GM12891 (cell line): ENCODE measurements at regions not wholly inside any gene's neighbourhood (a gene's known extent, or its start where the extent isn't known, plus 50 kb on each side); places are given as distances from the start of the nearest gene placed in this dataset.
"Not testable (repeated sequence)": the region's sequence is repeated elsewhere in the genome, so short reads cannot be mapped to it uniquely, and the experiment has no call there.

Experiments
- DNase-seq: peaks from one replicate; pipeline ENCODE4 v3.0.0; 2011; ENCODE audit warnings: low spot score; ENCODE audit not compliant: insufficient read length
- FAIRE-seq: peaks from 2 replicates; lab custom pipeline; 2011; peaks lifted over from hg19 to GRCh38; lab: Jason Lieb, UNC
- PAX5 ChIP-seq: IDR thresholded peaks from 2 replicates; pipeline ENCODE4 v1.6.1; 2011; ENCODE audit warnings: low read length, moderate library complexity, mild to moderate bottlenecking; ENCODE audit not compliant: insufficient read depth, severe bottlenecking
- POLR2A ChIP-seq: IDR thresholded peaks from 2 replicates; pipeline ENCODE4 v1.6.1; 2011; ENCODE audit warnings: low read depth, low read length, control low read depth
- POLR2AphosphoS5 ChIP-seq: IDR thresholded peaks from 2 replicates; pipeline ENCODE4 v1.6.1; 2011; ENCODE audit warnings: low read depth, low read length, control low read depth
- POU2F2 ChIP-seq: IDR thresholded peaks from 2 replicates; pipeline ENCODE4 v1.6.1; 2011; ENCODE audit warnings: low read depth, mild to moderate bottlenecking, control low read depth, low read length, moderate library complexity
- SPI1 ChIP-seq: IDR thresholded peaks from 2 replicates; pipeline ENCODE4 v1.6.1; 2011; ENCODE audit warnings: low read depth, low read length, control low read depth
- TAF1 ChIP-seq: IDR thresholded peaks from 2 replicates; pipeline ENCODE4 v1.6.1; 2011; ENCODE audit warnings: low read depth, low read length, control low read depth

GRCh38 chr11:19631712-19632498 lies 80.7 kb upstream of the NAV2 start:
- TF ChIP-seq POLR2AphosphoS5 (no peak), SPI1 (no peak), POLR2A (no peak), PAX5 (no peak), POU2F2 (no peak)
- DNase-seq = no peak
- FAIRE-seq = no peak

- DNase-seq (no peak), FAIRE-seq (no peak)
- TF ChIP-seq POU2F2 (no peak), POLR2A (no peak), POLR2AphosphoS5 (no peak), PAX5 (no peak), SPI1 (no peak), TAF1 (no peak)
These were observed 84.6 kb upstream of the NAV2 start for GRCh38 chr11:19628018-19628417.

GRCh38 chr11:19627566-19627965 lies 85.1 kb upstream of the NAV2 start:
- DNase-seq (no peak), FAIRE-seq (no peak)
- no peak for TF ChIP-seq POLR2AphosphoS5
- no peak for TF ChIP-seq TAF1
- no peak for TF ChIP-seq POU2F2
- TF ChIP-seq POLR2A = no peak
- TF ChIP-seq SPI1 = no peak
- TF ChIP-seq PAX5 = no peak

DNA sequence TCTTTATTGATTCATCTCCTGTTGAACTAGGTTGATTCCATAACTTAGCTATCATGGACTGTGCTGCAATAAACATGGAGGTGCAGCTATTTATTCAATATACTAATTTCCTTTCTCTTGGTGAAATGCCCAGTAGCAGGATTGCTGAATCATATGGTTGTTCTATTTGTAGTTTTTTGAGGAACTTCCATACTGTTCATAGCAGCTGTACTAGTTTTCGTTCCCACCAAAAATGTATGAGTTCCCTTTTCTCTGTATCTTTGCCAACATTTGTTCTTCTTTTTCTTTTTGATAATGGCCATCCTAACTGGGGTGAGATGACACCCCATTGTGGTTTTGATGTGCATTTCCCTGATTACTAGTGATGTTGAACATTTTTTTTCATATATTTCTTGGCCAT lies 87.2 kb upstream of the NAV2 start:
- no peak for FAIRE-seq
- DNase-seq = no peak
- no peak for TF ChIP-seq TAF1
- TF ChIP-seq PAX5 = no peak
- TF ChIP-seq POLR2A = no peak
- TF ChIP-seq POU2F2 = no peak

DNA sequence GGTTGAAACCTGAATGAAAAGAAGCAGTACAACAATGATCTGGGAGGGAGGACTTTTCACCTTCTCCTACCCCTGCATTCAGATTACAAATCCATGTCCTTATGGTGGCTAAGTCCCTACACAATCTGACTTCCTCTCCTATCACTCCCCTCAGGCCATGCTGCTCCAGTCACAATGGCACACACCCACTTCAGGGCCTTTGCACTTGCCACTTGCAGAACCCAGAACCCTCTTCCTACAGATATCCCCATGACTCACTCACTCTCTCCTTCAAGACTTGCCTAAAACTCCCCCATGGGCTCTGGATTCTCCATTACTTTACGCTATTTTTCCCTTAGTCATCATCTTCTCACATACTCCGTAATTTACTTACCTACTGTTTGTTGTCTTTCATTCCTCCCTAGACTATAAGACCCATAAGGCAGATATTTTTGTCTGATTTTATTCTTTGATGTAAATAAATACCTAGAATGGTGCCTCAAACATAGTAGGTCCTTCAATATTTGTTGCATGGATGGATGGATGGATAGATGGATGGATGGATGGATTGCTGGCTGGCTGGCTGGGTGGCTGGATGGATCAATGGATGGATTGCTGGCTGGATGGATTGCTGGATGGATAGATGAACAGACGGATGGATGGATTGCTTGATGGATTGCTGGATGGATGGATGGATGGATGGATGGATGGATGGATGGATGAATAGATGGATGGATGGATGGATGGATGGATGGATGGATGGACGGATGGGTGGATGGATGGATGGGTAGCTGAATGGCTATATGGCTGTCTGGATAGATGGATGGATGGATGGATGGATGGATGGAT lies 94.7 kb upstream of the NAV2 start:
- TF ChIP-seq POLR2A (no peak), SPI1 (no peak), TAF1 (no peak), PAX5 (no peak), POU2F2 (no peak)
- DNase-seq = no peak
- no peak for FAIRE-seq

DNA sequence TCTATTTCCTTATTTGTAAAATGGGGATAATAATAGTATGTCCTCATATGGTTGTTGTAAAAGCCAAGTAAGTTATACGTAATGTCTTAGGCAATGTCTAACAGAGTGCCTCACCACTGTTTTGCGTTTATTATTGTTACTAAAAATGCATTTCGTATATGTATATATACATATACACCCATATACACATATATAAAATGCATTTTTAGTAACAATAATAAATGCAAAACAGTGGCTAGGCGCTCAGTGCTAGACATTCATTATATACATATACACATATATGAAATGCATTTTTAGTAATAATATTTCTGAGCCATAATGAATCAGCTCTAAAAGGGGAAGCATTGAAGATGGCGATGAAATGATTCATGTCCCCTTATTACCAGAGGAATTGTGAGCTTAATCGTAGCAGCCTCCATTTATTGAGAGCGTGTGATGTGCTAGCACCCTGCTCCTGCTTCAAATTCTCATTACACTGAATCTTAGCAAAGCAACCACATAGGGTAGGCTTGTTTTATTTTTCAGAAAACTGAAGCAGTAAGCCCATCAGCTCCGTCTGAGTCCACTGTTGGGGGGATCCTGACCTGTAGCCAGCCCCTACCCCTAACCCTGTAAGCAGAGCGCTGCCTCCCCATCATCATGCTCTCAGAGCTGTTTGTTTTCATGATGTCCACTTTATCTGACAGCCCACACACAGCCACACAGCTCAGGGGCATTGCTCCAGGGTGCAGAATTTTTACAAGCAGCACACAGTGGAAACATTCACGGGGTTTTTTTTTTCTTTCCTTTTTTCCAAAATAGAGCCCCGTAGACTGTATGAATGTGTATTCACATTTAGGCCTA lies 97.1 kb upstream of the NAV2 start:
- DNase-seq (no peak), FAIRE-seq (no peak)
- no peak for TF ChIP-seq TAF1
- no peak for TF ChIP-seq POLR2A
- no peak for TF ChIP-seq PAX5
- no peak for TF ChIP-seq POU2F2
- no peak for TF ChIP-seq POLR2AphosphoS5
- no peak for TF ChIP-seq SPI1

DNA sequence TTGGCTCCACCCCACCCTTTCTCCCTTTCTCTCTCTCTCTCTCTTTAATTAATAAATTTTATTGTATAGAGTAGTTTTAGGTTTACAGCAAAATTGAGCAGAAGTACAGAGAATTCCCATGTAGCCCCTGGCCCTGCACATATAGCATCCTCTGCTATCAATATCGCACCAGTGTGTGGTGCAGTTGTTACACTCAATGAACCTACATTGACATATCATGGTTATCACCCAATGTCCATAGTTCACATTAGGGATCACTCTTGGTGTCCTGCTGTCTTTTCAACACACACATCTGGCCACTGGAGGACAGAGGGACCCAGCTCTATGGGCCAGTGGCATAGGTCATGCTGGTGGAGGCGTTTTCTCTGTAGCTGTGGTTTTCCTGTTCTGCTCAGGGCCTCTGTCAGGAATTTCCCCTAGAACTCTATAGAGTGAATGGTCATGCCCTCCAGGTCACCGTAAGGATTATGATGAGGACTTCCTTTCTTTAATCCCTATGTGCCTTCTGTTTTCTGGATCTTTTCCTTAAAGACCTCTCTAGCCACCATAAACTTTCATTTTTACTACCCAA lies 98.2 kb upstream of the NAV2 start:
- TF ChIP-seq POLR2A (no peak), POLR2AphosphoS5 (no peak), POU2F2 (no peak), SPI1 (no peak), PAX5 (no peak), TAF1 (no peak)
- FAIRE-seq = no peak

GRCh38 chr11:19612025-19612424 lies 100.6 kb upstream of the NAV2 start:
- not testable (repeated sequence) for DNase-seq, FAIRE-seq

More for the DNA sequence above, 98.2 kb upstream of the NAV2 start:
- no peak for DNase-seq
